DND-41 (cell line): ENCODE measurements at regions not wholly inside any gene's neighbourhood (a gene's known extent, or its start where the extent isn't known, plus 50 kb on each side); places are given as distances from the start of the nearest gene placed in this dataset.

Source experiments
- EZH2 ChIP-seq: IDR thresholded peaks from 3 replicates; pipeline ENCODE4 v1.6.1; 2012; ENCODE audit warnings: borderline replicate concordance, low read depth, mild to moderate bottlenecking, moderate library complexity, low read length, inconsistent platforms; ENCODE audit not compliant: severe bottlenecking
- TF ChIP-seq, protein P1 (sequence below): IDR thresholded peaks from 2 replicates; pipeline ENCODE4 v1.5.1; 2012; ENCODE audit warnings: borderline replicate concordance, low read length, moderate library complexity, mild to moderate bottlenecking; ENCODE audit not compliant: poor library complexity, severe bottlenecking; ENCODE audit errors: extremely low read depth

- TF ChIP-seq, protein P1, sequence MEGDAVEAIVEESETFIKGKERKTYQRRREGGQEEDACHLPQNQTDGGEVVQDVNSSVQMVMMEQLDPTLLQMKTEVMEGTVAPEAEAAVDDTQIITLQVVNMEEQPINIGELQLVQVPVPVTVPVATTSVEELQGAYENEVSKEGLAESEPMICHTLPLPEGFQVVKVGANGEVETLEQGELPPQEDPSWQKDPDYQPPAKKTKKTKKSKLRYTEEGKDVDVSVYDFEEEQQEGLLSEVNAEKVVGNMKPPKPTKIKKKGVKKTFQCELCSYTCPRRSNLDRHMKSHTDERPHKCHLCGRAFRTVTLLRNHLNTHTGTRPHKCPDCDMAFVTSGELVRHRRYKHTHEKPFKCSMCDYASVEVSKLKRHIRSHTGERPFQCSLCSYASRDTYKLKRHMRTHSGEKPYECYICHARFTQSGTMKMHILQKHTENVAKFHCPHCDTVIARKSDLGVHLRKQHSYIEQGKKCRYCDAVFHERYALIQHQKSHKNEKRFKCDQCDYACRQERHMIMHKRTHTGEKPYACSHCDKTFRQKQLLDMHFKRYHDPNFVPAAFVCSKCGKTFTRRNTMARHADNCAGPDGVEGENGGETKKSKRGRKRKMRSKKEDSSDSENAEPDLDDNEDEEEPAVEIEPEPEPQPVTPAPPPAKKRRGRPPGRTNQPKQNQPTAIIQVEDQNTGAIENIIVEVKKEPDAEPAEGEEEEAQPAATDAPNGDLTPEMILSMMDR: no peak
- TF ChIP-seq EZH2: no peak
Measured at GRCh38 chr13:68023838-68024581, 793.9 kb upstream of the PCDH9 start.
